ENCODE measurements at regions not wholly inside any gene's neighbourhood (a gene's known extent, or its start where the extent isn't known, plus 50 kb on each side); places are given as distances from the start of the nearest gene placed in this dataset.
"Not testable (repeated sequence)": the region's sequence is repeated elsewhere in the genome, so short reads cannot be mapped to it uniquely, and the experiment has no call there.

DNA sequence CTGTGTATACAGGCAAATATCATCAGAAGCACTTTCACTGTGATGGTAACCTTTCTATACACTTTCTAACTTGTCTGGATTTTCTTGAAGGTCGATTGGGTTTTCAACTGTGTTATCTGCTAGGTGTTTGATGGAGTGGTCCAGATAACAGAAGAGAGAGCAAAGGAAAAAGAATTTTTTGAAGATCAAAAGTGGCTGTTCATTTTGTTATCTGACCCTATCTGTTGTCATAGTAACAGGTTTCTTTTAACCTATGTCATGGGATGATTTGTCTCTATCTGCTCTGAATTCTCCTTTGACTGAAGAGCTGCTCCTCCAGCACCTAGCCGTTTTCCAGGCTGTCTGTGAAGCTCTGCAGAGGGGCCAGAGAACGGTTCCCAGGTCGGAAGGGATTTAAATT lies 77.8 kb upstream of the IRX2 start:
- Histone ChIP-seq H3K9me3 (no peaks in the 10 kb centered on the region), H3K36me3 (no peaks in the 10 kb centered on the region), H3K27ac (no peak overlapping the region), H3K4me1 (no peaks in the 10 kb centered on the region), H3K4me3 (no peak overlapping the region), H3K27me3 (no peaks in the 10 kb centered on the region)
- no peak for TF ChIP-seq POLR2A (IDR thresholded peaks at IDR 0.05)
- TF ChIP-seq, protein P1, sequence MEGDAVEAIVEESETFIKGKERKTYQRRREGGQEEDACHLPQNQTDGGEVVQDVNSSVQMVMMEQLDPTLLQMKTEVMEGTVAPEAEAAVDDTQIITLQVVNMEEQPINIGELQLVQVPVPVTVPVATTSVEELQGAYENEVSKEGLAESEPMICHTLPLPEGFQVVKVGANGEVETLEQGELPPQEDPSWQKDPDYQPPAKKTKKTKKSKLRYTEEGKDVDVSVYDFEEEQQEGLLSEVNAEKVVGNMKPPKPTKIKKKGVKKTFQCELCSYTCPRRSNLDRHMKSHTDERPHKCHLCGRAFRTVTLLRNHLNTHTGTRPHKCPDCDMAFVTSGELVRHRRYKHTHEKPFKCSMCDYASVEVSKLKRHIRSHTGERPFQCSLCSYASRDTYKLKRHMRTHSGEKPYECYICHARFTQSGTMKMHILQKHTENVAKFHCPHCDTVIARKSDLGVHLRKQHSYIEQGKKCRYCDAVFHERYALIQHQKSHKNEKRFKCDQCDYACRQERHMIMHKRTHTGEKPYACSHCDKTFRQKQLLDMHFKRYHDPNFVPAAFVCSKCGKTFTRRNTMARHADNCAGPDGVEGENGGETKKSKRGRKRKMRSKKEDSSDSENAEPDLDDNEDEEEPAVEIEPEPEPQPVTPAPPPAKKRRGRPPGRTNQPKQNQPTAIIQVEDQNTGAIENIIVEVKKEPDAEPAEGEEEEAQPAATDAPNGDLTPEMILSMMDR (IDR thresholded peaks at IDR 0.05) = no peak
- DNase-seq = no peak
- intact Hi-C loops (cut with DNase I; ENCODE audit: low total_unique reads) = no loop called here

DNA sequence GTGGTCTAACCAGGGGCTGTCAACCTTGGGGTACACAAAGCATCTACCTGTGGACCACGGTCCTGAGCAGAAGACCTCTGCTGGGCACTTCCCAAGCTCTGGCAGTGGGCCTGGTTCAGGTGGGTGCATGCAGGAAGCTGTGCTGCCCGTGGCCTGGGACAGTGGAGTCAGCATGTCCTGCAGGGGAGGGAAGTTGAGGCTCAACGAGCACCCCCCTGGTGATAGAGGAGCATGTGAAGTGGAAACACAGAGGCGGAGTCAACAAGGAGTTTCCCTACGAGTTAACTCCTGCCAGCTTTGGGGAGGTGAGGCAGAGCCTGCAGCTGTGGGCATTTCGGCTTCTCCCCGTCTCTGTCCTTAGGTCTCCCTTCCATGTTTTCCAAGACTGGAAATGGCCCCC lies 67.5 kb upstream of the IRX2 start:
- TF ChIP-seq, protein P1 (IDR thresholded peaks at IDR 0.05) = no peak
- no peak for TF ChIP-seq POLR2A (IDR thresholded peaks at IDR 0.05)
- Histone ChIP-seq H3K9me3 (no peaks in the 10 kb centered on the region), H3K27ac (no peak overlapping the region), H3K4me1 (no peaks in the 10 kb centered on the region), H3K27me3 (no peaks in the 10 kb centered on the region), H3K4me3 (no peak overlapping the region), H3K36me3 (no peaks in the 10 kb centered on the region)
- intact Hi-C loops (cut with DNase I; ENCODE audit: low total_unique reads) = no loop called here
- no peak for DNase-seq

DNA sequence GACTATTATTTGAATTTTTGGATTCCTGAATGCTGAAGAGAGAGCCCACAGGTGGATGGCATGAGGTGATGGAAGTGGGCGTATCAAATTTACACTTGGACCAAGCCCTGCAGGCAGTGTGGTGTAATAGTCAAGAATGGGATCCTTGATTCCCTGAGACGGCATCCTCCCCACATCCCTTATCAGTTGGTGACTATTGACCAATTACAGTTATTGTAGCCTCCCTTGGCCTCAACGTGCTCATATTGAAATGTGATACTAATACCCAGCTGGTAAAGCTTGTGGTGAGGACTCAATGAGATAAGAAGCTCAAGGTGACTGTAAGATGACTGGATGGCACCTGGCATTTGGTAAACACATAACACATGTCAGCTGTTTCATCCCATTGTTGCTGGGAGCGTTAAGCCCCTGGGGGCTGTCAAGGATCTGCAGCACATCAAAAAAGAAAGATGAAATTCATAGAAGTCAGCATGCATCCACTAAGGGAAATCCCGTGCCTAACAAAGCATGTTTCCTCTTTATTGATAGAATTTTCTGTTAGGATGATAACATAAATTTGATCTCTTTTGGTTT lies 65.6 kb upstream of the IRX2 start:
- no peak overlapping the region for H3K27ac ChIP-seq
- intact Hi-C loops (cut with DNase I; ENCODE audit: low total_unique reads) = no loop called here
- H3K4me1 ChIP-seq = no peaks in the 10 kb centered on the region
- TF ChIP-seq POLR2A (IDR thresholded peaks at IDR 0.05) = no peak
- TF ChIP-seq, protein P1 (IDR thresholded peaks at IDR 0.05) = no peak
- no peaks in the 10 kb centered on the region for H3K36me3 ChIP-seq
- DNase-seq = no peak
- H3K9me3 ChIP-seq = no peaks in the 10 kb centered on the region
- H3K4me3 ChIP-seq = no peak overlapping the region
- no peaks in the 10 kb centered on the region for H3K27me3 ChIP-seq

DNA sequence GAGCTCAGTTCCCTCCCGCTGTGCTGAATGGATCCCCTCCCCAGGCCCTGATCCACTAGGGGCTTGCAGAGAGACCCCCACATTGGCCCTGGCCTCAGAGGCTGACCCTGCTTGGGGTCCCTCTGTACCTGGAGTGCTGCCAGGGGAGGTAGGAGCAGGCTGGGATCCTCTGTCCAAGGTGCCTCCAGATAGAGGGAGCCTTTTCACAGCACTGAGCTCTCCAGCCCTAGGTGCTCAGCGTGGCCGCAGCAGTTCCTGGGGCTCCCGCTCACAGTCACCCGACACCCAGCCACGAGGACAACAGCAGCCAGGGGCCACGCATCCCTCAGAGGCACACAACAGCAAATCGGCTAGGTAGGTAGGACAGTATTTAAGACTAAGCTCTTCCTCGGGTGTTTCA lies 62.2 kb upstream of the IRX2 start:
- Histone ChIP-seq H3K27me3 (no peaks in the 10 kb centered on the region), H3K4me1 (no peaks in the 10 kb centered on the region), H3K36me3 (no peaks in the 10 kb centered on the region), H3K27ac (no peak overlapping the region), H3K9me3 (no peaks in the 10 kb centered on the region), H3K4me3 (no peak overlapping the region)
- DNase-seq = no peak
- TF ChIP-seq, protein P1 (IDR thresholded peaks at IDR 0.05) = no peak
- TF ChIP-seq POLR2A (IDR thresholded peaks at IDR 0.05) = no peak
- intact Hi-C loops (cut with DNase I; ENCODE audit: low total_unique reads) = no loop called here

DNA sequence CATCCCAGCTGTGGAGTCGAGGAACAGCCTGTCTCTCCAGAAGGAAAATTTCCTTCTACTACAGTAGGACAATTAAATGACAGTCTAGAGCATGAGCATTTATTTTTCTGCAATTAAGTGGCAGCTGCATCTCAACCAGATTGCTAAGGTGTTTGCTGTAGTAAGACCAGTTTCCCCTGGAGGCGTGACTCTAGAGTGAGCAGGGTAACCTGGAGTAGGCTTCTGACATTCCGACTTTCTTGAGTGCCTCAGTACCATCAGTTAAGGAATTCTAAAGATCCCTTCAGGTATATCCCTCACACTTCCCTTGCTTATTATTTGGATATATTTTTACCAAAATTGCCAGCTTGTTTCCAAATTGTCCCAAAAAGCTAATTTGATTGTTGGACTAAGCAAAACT lies 59.2 kb upstream of the IRX2 start:
- H3K4me1 ChIP-seq = no peaks in the 10 kb centered on the region
- H3K27me3 ChIP-seq = no peaks in the 10 kb centered on the region
- H3K36me3 ChIP-seq = no peaks in the 10 kb centered on the region
- no peak for TF ChIP-seq POLR2A (IDR thresholded peaks at IDR 0.05)
- TF ChIP-seq, protein P1 (IDR thresholded peaks at IDR 0.05) = no peak
- intact Hi-C loops (cut with DNase I; ENCODE audit: low total_unique reads) = no loop called here
- no peaks in the 10 kb centered on the region for H3K9me3 ChIP-seq
- no peak for DNase-seq
- no peak overlapping the region for H3K4me3 ChIP-seq
- H3K27ac ChIP-seq = no peak overlapping the region

DNA sequence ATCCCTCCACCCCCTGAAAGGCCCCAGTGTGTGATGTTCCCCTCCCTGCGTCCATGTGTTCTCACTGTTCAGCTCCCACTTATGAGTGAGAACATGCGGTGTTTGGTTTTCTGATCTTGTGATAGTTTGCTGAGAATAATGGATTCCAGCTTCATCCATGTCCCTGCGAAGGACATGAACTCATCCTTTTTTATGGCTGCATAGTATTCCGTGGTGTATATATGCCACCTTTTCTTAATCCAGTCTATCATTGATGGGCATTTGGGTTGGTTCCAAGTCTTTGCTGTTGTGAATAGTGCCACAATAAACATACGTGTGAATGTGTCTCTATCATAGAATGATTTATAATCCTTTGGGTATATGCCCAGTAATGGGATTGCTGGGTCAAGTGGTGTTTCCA lies 55.8 kb upstream of the IRX2 start:
- DNase-seq; intact Hi-C loops (cut with DNase I; ENCODE audit: low total_unique reads); H3K36me3 ChIP-seq; H3K4me3 ChIP-seq; H3K27ac ChIP-seq; H3K4me1 ChIP-seq; H3K27me3 ChIP-seq; H3K9me3 ChIP-seq: not testable (repeated sequence)
